HFF-Myc (cell line): ENCODE measurements at regions not wholly inside any gene's neighbourhood (a gene's known extent, or its start where the extent isn't known, plus 50 kb on each side); places are given as distances from the start of the nearest gene placed in this dataset.

Experiments used
- DNase-seq: peaks from one replicate; pipeline ENCODE4 v3.0.0-alpha.2; 2011; ENCODE audit warnings: low read depth; ENCODE audit errors: extremely low read depth
- H3K4me3 ChIP-seq: replicated peaks from 2 replicates; pipeline ENCODE4 v1.5.1; 2011; ENCODE audit warnings: low read depth, mild to moderate bottlenecking, control low read depth, low read length
- TF ChIP-seq, protein P1 (sequence below): IDR thresholded peaks from 2 replicates; pipeline ENCODE4 v1.5.1; 2012; ENCODE audit warnings: mild to moderate bottlenecking, low read depth, low read length, control low read depth; ENCODE audit errors: missing control alignments

DNA sequence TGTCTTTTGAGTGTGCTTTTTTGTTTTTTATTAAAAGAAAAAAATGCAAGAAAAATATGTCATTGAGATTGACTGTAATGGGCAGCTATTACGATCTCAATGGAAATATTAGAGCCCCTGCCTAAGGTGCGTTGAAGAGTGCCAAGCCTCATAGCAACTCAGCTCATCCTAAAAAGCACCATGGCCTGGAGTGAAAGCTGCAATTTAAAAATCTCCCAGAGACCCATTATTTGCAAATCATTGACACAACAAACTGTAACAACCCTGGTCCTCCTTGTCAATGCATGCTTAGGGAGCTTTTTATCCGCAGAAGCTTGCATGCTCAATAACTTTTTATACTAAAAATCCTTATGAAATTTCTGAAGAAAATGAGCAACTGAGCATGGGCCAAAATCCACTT, 954.5 kb downstream of the ADGRL2 start:
- no peak overlapping the region for H3K4me3 ChIP-seq
- TF ChIP-seq, protein P1, sequence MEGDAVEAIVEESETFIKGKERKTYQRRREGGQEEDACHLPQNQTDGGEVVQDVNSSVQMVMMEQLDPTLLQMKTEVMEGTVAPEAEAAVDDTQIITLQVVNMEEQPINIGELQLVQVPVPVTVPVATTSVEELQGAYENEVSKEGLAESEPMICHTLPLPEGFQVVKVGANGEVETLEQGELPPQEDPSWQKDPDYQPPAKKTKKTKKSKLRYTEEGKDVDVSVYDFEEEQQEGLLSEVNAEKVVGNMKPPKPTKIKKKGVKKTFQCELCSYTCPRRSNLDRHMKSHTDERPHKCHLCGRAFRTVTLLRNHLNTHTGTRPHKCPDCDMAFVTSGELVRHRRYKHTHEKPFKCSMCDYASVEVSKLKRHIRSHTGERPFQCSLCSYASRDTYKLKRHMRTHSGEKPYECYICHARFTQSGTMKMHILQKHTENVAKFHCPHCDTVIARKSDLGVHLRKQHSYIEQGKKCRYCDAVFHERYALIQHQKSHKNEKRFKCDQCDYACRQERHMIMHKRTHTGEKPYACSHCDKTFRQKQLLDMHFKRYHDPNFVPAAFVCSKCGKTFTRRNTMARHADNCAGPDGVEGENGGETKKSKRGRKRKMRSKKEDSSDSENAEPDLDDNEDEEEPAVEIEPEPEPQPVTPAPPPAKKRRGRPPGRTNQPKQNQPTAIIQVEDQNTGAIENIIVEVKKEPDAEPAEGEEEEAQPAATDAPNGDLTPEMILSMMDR = no peak
- DNase-seq = no peak

DNA sequence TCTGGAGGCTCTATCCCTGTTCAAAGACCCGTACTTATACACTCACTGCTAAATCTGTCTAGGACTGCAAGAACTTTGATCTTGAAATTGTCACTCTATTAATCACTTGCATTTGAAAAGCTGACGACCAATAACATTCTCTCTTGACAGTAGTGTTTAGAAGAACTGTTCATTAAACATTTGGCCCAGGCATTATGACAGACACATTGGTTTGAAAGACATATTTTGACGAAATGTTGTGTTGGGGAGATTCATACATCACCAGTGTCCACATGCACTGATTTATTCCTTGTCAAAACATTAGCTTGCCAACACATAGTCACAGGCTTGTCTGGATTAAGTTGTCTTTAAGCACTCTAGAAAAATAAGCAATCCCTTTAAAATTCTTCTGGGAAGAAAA, 951.3 kb downstream of the ADGRL2 start:
- TF ChIP-seq, protein P1 = no peak
- no peak for DNase-seq
- no peak overlapping the region for H3K4me3 ChIP-seq

DNA sequence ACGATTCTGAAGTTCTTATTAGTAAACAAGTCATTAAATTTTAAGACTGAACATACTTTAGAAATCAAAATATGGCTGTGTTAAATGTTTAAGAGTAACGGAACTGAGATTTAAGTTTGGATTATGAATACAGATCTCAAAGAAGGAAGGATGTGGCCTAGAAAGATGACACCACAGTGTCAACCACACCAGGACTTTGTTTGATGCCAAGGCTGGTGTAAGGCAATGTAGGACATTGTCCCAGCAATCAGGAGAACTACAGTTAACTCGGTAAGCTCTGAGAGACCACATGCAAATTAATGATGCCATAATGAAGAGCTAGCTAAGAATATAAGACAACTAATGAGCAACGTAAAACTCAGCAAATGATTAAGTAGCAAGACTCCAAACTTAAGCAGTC, 932.9 kb downstream of the ADGRL2 start:
- TF ChIP-seq, protein P1 = no peak
- no peak overlapping the region for H3K4me3 ChIP-seq
- DNase-seq = no peak

DNA sequence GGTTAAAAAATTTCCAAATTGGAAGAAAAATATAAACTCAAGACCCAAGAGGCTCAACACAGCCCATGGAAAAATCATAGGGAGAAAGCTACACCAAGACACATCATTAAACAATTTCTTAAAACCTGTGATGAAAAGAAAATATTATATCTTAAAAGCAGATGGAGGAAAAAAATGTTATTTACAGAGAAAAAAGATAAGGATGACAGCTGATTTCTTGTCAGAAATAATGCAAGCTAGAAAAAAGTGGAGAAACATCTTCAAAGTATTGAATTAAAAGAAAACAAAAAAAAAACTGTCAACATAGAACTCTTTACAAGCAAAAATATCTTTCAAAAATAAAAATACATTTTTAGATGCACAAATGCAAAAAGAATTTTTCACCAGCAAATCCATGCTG, 930.5 kb downstream of the ADGRL2 start:
- H3K4me3 ChIP-seq = no peak overlapping the region
- DNase-seq = no peak
- TF ChIP-seq, protein P1 = no peak

DNA sequence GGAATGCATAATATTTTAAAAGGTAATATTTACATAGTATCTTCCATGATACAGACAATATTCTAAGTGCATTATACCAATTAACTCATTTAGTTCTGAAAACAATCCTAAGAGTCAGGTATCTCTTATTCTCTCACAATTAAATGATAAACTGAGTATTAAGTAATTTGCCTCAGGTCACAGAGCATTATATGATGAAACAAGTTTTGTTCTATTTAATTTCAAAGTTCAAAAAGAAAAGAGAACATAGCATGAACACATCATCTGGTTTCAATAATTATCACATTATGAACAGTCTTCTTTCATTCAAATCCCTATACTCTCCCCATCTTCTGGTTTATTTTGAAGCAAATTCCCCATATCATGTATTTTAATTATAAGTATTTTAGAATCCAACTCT, 927.5 kb downstream of the ADGRL2 start:
- no peak overlapping the region for H3K4me3 ChIP-seq
- DNase-seq = no peak
- TF ChIP-seq, protein P1 = no peak

DNA sequence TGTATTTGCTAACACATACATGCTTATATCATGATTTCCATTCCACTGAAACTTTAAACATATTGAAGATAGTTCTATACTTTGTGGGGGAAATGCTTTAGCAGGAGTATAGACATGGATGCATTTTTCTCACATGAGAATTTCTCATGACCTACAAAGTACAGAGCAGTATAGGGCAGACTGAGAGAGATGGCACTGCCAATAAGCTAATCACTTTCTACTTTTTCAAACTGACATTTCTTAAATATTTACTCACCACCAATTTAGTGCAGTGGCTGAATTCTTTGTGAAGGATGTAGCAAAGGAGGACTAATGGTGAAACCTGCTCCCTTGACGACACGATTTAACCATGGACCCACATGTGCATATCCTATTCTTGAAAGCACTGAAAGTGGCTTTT, 923.5 kb downstream of the ADGRL2 start:
- no peak for DNase-seq
- TF ChIP-seq, protein P1 = no peak
- no peak overlapping the region for H3K4me3 ChIP-seq

DNA sequence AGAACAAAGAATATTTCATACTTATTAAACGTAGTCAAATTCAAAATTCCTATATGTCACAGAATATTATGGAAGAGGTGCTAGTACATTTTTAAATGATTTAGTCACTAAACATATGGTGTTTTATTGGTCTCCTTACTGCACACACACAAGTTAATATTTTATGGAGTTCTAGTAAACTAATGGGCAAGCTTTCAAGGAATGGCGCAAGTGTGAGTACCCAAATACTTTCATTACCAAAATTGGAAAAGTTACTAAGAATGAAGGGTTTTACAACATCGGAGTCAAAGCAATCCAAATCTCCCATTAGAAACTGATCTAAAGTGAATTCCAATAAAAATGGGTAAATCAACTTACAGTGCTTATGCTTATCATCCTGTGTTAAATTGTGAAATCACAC, 921.9 kb downstream of the ADGRL2 start:
- H3K4me3 ChIP-seq = no peak overlapping the region
- no peak for DNase-seq
- TF ChIP-seq, protein P1 = no peak
